Stimulated activated CD4-positive, alpha-beta T cell treated with anti-CD3 and anti-CD28 coated beads, Interleukin-4, amount 100 ng/mL, for 48 hours (primary cell): ENCODE measurements at regions not wholly inside any gene's neighbourhood (a gene's known extent, or its start where the extent isn't known, plus 50 kb on each side); places are given as distances from the start of the nearest gene placed in this dataset.
"Not testable (repeated sequence)": the region's sequence is repeated elsewhere in the genome, so short reads cannot be mapped to it uniquely, and the experiment has no call there.

Source experiments
- DNase-seq, 2 donors: peaks; one replicate each; pipeline ENCODE4 v3.0.0-alpha.2; 2020; ENCODE audit warnings: low read depth in 2 of 2

DNA sequence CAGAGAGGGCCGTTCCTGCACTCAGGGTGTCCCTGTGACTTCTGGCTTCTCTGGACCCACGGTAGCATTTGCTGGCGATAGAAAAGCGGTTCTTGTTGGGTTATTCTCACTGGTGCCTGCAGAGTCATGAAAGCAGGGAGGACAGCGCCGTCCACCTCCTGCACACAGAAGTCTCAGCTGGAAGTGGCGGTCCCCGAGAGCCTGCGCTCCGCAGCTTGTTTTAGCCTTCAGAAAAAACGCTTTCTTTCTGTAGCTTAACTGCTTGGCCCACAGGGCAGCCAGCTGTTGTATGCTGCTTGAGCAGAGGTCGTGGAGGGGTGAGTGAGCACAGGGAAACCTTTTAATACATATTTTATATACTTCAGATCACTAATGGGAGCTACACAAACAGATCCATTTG lies 400.7 kb upstream of the FAT1 start:
- DNase-seq, result no peak

- DNase-seq, result no peak
Observed at GRCh38 chr4:187125062-187125461, 401.4 kb upstream of the FAT1 start.

GRCh38 chr4:187127456-187127855 lies 403.8 kb upstream of the FAT1 start:
- no peak for DNase-seq

DNA sequence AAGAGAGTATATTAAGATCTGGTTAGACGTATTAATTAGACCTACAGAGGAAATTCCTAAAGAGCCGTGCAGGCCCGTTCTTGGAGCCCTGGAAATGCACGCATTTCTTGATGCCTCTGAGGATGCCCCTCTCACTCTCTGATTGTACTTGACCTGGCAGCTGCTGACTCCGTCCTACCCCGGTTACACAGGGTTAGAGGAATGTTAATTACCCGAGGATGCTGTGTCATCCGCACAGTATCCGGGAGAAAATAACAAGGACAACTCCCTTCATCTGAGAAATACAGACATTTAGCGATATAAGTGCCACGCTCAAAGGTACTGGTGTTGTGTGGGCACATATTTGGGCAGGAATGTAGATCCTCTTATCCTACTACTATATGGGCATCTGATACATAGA lies 404.6 kb upstream of the FAT1 start:
- no peak for DNase-seq

- no peak for DNase-seq
Observed at GRCh38 chr4:187128976-187129375, 405.3 kb upstream of the FAT1 start.

DNA sequence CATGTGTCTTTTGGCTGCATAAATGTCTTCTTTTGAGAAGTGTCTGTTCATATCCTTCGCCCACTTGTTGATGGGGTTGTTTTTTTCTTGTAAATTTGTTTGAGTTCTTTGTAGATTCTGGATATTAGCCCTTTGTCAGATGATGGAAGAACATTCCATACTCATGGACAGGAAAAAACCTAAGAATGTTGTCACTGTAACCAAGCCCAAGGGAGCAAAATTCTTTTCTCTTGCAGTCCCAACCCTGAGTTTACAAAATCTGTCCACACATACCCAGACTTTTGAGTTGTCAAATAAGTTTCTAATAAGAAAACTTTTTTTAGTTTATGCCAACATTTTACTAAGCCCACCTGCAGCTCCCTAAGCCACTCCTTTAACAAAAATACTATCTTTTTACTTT lies 408.2 kb upstream of the FAT1 start:
- DNase-seq, result not testable (repeated sequence)

DNA sequence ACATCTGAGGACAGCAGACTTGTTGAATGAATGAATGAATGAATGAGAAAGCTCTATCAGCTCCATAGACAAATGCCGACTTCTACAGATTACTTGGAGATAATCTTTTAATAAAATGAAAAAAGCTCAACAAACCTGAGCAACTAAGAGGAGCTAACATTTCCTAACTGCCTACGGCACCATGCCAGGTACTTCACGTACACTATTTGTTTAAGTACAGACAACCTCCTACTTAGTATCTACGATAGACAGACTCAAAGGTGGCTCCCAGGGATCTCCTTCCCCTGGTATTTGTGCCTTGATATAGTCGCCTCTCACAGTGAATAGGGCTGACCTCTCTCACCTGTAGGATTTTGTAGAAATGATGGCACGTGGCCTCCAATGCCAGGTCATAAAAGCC lies 412.2 kb upstream of the FAT1 start:
- no peak for DNase-seq

- no peak for DNase-seq
Observed at GRCh38 chr4:187139141-187139540, 415.5 kb upstream of the FAT1 start.

DNA sequence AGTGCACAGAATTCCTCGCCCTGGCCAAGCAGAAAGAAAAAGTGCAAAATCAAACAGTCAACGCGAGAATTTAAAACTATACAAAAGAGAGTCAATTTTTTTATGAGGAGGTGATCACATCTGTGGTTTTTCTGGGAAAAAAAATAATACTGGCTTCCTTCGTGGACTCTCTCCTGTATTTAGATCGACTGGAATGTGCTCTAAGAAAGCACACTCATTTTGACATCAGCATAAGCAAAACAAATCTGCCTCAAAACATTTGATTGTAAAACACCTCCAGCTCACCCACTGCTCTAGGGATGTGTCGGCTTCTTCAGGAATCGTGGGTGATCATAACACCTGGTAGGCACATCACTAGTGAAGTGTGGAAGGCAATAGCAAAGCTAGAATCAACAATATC lies 417.4 kb upstream of the FAT1 start:
- DNase-seq, result no peak

DNA sequence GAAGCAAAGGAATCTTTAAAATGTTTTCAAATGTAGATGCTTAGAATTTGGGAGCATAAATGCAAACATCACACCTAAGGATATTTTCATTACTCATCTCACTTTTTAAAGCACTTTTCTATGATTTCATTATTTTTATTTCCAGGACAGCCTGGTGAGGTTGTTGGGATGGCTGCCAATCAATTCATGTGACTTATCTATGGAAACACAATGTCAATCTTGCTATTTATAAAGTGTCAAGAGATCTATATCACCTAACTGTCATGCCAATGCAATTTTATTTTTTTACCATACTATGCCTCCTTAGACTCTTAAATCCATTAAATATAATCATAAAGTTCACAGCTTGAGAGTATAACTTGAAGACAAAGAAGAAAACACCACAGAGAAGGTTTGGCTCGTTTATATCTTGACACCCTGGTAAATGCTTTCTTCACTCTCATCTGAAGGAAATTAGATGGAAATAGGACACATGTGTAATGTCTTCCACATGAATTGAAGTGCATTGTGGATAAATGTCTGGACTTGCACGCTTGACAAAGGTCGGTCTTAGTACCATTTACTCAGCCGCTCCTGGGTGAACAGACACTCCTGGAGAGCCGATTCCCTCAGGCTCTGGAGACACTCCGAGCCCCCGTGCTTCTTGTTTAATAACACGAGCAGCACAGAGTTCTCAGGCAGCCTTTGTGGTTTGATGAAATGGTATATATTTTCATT lies 425.7 kb upstream of the FAT1 start:
- no peak for DNase-seq

- no peak for DNase-seq
Observed at GRCh38 chr4:187157380-187157958, 433.8 kb upstream of the FAT1 start.

DNA sequence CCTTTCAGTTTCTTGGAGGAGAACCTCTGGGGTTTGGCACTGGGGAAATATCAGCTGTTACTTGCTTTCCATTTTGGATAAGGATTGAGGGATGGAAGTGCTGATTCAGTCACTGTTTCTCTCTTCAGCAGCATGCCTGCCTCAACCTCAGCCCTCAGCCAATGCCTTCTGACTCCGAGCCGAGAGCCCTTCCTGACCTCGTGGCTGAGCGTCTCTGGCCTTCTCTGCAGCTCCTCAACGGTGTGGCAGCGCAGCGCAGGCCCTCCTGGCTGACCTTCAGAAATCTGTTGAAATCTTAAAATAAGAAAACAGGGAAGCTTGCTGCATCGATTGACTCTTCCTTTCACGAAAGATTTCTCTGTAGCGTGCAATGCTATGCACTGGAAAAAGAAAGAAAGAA lies 434.3 kb upstream of the FAT1 start:
- DNase-seq, result no peak

GRCh38 chr4:187160486-187160885 lies 436.8 kb upstream of the FAT1 start:
- no peak for DNase-seq

DNA sequence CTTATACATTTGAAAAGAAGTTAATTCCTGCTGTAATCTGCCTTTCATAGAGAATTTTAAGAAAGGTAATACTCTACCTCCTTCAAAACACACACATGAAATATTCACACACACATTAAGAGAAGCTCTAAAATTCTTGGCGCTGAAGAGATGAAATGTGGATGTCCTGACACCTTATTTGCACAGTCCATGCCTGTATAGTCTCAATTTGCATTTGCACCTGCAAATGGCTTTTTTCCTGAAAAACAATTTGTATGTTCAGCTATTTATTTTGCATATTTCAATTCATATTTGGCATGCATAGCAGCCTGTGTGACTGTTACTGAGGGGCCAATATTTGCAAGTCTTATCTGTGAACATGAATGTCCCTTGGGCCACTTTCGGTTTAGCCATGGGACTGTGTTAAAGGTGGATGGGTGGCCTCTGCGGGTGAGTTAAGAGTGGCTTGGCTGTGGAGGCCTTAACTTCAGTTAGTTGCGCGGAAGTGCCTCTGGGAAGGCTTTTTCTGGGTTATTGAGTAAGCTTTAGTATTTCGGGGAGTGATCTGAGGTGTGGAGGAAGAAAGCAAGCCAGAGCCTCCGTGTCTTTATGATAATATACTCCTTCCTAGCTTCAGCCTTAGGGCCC lies 443.3 kb upstream of the FAT1 start:
- no peak for DNase-seq

- no peak for DNase-seq
Observed at GRCh38 chr4:187171706-187172339, 448.2 kb upstream of the FAT1 start.

DNA sequence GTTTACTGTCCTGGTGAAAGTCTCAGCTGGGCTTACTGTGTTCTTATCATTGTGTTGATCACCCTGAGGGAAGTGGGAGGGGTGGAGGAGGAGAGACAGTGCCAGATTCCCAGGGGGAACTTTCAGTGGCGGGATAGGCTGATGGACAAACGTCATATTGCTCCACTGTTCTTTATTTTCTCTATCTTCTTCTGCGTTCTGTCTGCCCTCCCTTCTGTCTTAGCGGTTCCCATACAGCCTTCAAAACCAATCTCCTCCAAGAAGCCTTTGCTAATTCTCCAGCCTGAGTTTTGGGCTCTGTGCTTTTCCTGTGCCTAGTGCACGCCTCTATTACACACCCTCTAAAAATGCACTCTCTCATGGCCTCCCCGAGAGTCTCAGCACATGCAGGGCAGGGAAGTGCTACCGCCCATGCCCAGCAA lies 448.7 kb upstream of the FAT1 start:
- no peak for DNase-seq

- DNase-seq, result no peak
Observed at GRCh38 chr4:187174749-187175148, 451.1 kb upstream of the FAT1 start.

- no peak for DNase-seq
Observed at GRCh38 chr4:187175197-187175596, 451.5 kb upstream of the FAT1 start.

DNA sequence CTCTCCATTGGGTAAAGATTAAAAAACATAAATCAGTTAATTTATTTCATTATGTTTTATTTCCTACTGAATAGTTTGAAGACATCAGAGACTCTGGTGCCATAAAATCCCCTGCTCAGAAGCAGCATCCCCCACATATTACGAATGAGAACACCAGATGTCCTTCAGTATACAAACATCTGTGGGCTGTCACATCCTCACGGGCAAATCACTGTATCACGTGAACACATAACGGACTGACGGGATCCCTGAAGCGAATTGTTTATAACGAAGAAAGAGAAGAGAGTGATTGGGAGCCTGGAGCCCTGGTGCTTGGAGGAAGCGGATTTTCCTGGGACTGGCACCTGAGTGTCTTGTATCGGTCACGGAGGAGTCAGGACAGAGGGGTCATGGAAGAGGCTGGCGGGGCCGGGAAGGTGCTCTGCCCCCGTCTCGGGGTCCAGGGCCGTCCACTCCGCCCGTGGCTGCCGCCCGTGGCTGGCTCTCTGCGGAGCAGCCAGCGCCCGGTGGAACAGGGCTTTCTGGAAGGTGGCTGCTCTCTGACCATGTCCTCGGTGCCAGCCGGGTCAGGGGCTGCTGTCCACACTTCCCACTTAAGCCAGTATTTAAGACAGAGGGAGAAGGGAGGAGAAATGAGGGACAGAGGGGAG lies 452.7 kb upstream of the FAT1 start:
- no peak for DNase-seq

DNA sequence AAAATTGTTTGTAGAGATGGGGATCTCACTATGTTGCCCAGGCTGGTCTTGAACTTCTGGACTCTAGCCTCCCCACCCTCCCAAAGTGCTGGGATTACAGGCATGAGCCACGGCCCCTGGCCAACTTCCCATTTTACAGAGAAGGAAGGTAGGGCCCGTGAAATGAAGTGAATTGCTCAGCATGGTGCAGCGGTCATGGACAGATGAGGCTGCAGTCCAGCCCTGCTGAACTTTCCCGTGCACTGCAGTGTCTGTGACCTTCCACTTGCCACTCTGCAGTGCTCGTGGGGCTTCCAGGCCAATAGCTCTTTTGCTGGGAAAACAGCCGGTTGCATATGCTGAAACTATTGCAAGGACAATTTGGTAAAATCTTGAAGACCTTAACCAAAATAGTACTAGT lies 454.4 kb upstream of the FAT1 start:
- no peak for DNase-seq

GRCh38 chr4:187178587-187178986 lies 454.9 kb upstream of the FAT1 start:
- DNase-seq, result no peak
